Daoy (cell line): ENCODE measurements at regions not wholly inside any gene's neighbourhood (a gene's known extent, or its start where the extent isn't known, plus 50 kb on each side); places are given as distances from the start of the nearest gene placed in this dataset.
A peak's percentile ranks its signal among the peaks of the same experiment; 100 is the strongest.
"Not testable (repeated sequence)": the region's sequence is repeated elsewhere in the genome, so short reads cannot be mapped to it uniquely, and the experiment has no call there.

Experiments used
- DNase-seq: peaks from one replicate; pipeline ENCODE4 v3.0.0-alpha.2; 2015; ENCODE audit warnings: low read depth

GRCh38 chr3:182508919-182509711 is 284.2 kb upstream of the ATP11B start:
- no peak for DNase-seq

GRCh38 chr3:182509844-182510460 is 283.4 kb upstream of the ATP11B start:
- DNase-seq, result no peak

DNA sequence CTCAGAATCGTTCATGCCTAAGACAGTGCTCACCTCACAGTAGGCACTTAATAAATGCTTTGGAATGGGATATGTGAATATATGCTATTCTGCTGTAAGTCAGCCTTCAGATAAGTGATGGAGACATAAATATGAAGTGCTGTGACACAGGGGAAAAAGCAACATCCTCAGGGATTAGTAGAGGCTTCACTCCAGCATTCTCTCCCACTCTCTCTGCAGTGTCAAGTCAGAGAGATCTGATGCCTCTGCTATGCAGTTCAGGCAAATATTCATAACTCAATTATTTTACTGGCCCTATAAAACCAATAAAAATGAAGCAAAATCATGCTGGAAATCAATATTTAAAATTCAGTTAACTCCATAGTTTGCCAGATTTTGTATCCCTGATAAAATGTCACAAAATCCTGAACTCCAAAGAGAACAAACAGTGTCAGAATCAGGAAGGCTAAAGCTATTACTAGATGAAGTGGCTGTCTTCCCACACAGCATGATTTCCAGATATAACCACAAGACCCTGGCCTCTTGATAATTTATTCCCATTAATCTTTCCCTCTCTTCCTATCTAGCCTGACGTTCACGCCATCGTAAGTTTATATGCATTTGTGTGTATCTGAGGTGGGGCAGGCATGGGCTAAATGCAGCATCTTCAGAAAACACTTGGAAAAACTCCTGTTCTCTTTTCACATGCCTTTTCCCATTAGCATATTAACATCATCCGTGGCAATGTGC is 278.9 kb upstream of the ATP11B start:
- DNase-seq, result no peak

GRCh38 chr3:182516597-182517336 is 276.5 kb upstream of the ATP11B start:
- DNase-seq, result no peak

DNA sequence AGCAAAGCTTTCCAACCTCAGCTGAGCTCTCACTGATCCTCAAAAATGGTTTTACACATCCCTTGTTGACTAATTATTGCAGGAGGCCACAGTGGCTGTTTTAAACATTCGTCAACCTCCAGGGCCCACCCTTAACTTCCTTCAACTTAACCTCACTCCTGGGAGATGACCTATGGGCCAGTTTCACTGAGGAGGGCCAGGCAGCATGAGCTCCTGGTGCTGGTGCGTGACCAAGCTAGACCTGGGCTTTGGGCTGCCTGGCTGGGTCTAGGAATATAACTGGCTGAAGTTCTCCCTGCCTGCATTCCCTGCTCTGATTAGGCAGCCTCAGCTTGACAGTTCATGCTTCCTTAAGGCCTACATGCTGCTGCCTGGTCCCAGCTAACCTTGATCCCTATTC is 273.7 kb upstream of the ATP11B start:
- DNase-seq, result peak; percentile 5

DNA sequence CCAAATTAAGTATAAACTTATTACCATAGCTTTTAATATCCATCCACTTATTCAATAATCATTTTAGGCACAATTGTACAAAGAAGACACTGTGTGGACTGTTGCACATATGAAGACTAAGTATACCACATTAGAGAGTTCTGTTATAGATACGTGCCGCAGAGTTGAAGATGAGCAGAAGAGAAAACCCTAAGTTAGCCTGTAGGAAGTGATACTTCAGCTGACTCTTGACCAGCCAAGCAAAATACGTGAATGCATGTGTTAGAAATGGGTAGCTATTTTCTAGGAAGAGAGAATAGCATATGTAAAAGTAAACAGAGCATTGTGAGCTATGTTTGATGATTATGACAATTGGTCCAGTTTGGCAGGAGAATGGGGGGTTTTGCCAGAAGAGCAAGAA is 272.0 kb upstream of the ATP11B start:
- no peak for DNase-seq

DNA sequence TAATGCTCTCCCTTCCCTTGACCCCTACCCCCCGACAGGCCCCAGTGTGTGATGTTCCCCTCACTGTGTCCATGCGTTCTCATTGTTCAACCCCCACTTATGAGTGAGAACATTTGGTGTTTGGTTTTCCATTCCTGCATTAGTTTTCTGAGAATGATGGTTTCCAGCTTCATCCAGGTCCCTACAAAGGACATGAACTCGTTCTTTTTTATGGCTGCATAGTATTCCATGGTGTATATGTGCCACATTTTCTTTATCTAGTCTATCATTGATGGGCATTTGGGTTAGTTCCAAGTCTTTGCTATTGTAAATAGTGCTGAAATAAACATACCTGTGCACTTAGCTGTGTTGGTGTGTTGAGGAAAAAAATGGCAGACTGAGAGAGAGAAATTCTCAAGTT is 269.9 kb upstream of the ATP11B start:
- not testable (repeated sequence) for DNase-seq

GRCh38 chr3:182523836-182524235 is 269.5 kb upstream of the ATP11B start:
- no peak for DNase-seq

- no peak for DNase-seq
Measured at GRCh38 chr3:182524711-182525401, 268.4 kb upstream of the ATP11B start.

DNA sequence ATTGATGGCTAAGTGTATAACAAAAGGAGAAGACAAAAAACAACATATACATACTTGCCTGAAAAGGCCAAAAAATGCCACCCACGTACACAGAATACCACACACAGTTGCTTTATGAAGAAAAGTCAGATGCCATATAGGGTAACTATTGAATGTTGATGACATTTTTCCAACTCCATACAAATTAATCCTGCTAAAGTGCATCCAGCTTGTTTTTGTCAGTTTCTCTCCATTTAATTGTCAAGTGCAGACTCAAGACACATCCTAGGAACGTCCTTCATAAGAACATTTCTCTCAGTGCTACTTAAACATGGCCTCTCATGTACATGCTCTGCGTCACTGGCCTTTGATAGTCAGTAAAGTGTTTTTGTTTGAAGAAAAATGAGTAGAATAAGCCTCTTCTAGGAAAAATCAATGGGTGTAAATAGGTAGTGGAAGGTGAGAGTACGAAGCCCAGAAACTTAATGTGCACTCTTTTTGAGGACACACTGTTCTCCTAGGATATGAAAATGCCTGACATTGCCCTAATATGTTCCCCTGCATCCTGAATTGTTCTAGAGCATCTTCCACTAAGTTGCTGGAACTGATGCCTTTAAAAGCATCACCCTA is 267.4 kb upstream of the ATP11B start:
- no peak for DNase-seq

DNA sequence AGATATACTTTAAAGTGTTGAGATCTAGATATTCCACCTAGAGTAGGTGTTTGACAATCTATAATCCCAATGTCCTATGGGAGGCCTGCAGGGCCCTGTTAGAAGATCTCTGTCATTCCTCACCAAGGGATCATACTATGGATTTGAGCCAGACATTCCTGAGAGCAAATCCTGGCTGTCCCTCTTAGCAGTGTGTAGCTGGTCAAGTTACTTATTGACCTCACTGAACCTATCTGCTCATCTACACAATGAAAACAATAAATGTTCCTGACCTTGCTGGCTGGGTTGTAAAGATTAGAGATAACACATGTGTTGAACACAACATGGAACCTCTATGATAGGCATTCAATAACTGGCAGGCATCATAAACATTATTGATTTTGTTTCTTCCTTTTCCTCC is 265.6 kb upstream of the ATP11B start:
- no peak for DNase-seq

DNA sequence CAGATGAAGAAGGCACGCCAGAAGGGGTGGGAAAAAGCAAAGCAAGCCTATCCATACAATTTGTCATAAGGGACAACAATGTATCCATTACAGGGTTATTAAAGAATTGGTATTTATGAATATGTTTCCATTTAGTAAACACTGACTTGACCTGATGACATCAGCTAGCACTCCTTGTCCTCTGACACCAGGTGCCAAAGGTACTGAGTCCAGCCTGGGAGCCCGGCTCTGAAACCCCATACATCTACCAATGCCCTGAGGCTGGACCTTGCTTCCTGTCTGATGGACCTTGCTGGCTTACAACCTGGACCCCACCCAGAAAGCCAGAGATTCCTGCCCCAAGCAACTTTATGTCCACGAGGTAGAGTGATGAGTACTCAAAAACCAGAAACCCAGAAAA is 263.0 kb upstream of the ATP11B start:
- no peak for DNase-seq

GRCh38 chr3:182533394-182533793 is 259.9 kb upstream of the ATP11B start:
- DNase-seq, result no peak

DNA sequence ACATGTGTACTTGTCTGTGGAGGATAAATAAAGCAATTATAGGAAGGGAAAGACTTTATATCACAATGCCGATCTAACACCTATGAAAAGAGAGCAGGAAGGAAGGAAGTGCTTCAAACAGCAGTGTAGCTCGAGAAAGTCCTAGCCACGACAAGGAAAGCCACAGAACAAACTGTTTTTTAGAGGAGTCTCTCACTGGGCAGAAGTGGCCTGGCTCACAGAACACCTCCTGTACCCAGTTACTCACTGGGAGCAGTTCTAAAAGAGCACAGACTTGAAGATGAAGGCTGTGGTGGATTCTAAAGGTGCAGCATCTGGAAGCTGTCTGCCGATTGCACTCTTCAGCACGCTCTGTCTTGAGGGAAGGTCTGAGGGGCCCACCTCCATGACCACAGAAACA is 248.8 kb upstream of the ATP11B start:
- no peak for DNase-seq

GRCh38 chr3:182562274-182562673 is 231.0 kb upstream of the ATP11B start:
- no peak for DNase-seq

DNA sequence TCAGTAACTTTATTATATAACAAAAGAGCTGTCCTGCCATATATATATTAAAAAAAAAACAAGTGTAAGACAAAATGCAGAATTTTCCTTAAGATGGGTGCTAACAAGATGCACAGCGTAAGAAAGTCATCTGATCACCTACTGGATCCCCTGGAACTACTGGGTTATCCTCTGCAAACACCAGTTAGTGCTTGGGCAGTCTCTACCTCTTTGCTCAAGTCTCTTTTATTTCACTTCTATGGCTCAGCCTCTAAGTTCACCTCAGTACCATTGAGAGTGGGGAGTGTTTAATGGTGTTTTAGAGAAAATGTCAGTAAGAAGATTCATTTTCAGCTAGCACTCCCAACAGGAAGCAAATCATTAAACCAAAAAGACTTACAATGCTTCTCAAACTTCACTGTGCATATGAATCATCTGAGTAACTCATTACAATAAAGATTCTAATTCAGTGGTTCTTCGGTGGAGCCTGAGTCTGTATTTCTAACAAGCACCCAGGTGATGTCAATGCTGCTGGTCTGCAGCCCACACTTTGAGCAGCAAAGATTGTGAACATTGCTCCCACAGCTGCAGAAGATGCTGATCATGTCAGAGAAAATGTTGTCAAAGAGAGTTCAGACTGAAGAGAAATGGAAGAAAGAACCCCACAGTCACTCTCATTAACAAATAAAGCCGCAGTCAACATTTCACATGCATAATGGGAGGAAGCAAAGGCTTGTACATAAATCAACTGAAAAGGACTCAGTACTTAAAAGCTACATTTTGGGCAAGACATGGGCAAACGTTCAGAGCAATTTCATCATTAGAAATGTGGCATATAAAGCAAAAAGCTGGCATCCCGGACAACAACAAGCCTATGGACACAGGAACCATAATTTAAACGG is 227.1 kb upstream of the ATP11B start:
- peak; percentile 4 for DNase-seq

DNA sequence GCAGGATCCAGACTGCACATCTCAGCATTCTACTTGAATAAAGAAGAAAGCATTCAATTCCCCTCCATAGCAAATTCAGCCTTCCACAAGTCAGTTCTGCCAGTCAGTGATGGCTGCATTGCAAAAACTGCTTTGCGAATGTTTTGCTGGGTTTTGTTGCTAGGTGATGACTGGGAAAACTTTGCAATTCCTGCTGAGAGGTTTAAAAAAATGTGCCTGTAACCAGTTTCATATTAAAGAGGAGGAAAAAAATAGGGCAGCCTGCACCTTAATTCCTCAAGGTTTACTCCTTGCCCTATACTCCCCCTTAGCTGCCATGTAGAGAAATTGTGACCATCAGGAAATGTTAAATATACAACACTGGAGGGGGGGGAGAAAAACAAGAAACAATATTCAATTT is 225.6 kb upstream of the ATP11B start:
- peak; percentile 42 for DNase-seq

- DNase-seq, result peak; percentile 65
Measured at GRCh38 chr3:182568261-182568660, 225.0 kb upstream of the ATP11B start.

DNA sequence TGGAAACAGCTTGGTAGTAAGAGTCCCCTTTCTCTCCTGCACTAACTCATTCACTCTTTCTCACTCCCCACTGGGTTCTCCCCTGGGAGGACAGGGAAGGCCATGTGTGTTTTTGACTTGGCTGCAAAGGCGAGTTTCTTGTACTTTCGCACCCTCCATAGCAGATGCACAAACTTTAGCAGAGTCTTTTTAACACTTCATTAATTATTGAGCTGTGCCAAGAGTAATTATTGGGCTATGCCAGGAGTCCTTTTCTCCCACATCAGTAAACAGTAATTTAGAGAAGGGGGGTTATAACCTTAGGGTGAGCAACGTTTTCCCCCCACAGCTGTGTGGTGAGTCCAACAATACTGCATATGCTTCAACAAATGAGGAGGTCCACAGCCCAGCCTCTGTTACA is 224.4 kb upstream of the ATP11B start:
- no peak for DNase-seq

GRCh38 chr3:182570946-182571594 is 222.2 kb upstream of the ATP11B start:
- DNase-seq, result no peak
